Fibroblast of lung (primary cell): ENCODE measurements at regions not wholly inside any gene's neighbourhood (a gene's known extent, or its start where the extent isn't known, plus 50 kb on each side); places are given as distances from the start of the nearest gene placed in this dataset.
A peak's percentile ranks its signal among the peaks of the same experiment; 100 is the strongest.

Experiments used
- DNase-seq, 2 donors: peaks; one replicate each; pipeline versions ENCODE4 v3.0.0 to v3.0.0-alpha.2; 2010; ENCODE audit warnings: low read depth in 2 of 2
- H2AFZ ChIP-seq: 2 replicates; pipeline ENCODE4 v1.5.1; 2012; ENCODE audit warnings: low read length, control low read depth, inconsistent platforms
- H3K27ac ChIP-seq: 2 replicates; pipeline ENCODE4 v1.5.1; 2011; ENCODE audit warnings: low read length, control low read depth; ENCODE audit not compliant: insufficient read depth
- H3K27me3 ChIP-seq: 2 replicates; pipeline ENCODE4 v1.5.1; 2011; ENCODE audit warnings: mild to moderate bottlenecking, low read length; ENCODE audit not compliant: control insufficient read depth, insufficient read depth
- H3K36me3 ChIP-seq: 2 replicates; pipeline ENCODE4 v1.5.1; 2011; ENCODE audit warnings: low read length; ENCODE audit not compliant: control insufficient read depth, insufficient read depth
- H3K4me1 ChIP-seq: 2 replicates; pipeline ENCODE4 v1.5.1; 2011; ENCODE audit warnings: low read length; ENCODE audit not compliant: control insufficient read depth, insufficient read depth; ENCODE audit errors: extremely low read depth
- H3K4me2 ChIP-seq: 2 replicates; pipeline ENCODE4 v1.5.1; 2011; ENCODE audit warnings: low read length, control low read depth; ENCODE audit not compliant: insufficient read depth; ENCODE audit errors: extremely low read depth
- H3K4me3 ChIP-seq, 4 experiments: fragments of 200-600 bp in 1 of 4; sonication (generic) in 1 of 4; replicated peaks in 1 of 4; 2 replicates each; pipeline ENCODE4 v1.5.1; 2011 to 2016; ENCODE audit warnings: low read length in 4 of 4, low read depth in 3 of 4, mild to moderate bottlenecking in 3 of 4, control low read depth in 2 of 4, inconsistent platforms in 1 of 4, mixed read lengths in 1 of 4; ENCODE audit not compliant: insufficient read depth in 1 of 4; ENCODE audit errors: control extremely low read depth in 1 of 4
- H3K79me2 ChIP-seq: 2 replicates; pipeline ENCODE4 v1.5.1; 2012; ENCODE audit warnings: mild to moderate bottlenecking, low read length, inconsistent platforms; ENCODE audit not compliant: control insufficient read depth, insufficient read depth
- H3K9ac ChIP-seq: 2 replicates; pipeline ENCODE4 v1.5.1; 2011; ENCODE audit warnings: mild to moderate bottlenecking, low read length, control low read depth; ENCODE audit not compliant: insufficient read depth
- H3K9me3 ChIP-seq: 2 replicates; pipeline ENCODE4 v1.5.1; 2012; ENCODE audit warnings: low read depth, low read length; ENCODE audit not compliant: control insufficient read depth, insufficient read depth
- H4K20me1 ChIP-seq: 2 replicates; pipeline ENCODE4 v1.5.1; 2011; ENCODE audit warnings: low read length; ENCODE audit not compliant: control insufficient read depth, insufficient read depth; ENCODE audit errors: extremely low read depth
- EZH2 ChIP-seq: IDR thresholded peaks from 2 replicates; pipeline ENCODE4 v1.5.1; 2012; ENCODE audit warnings: low read length, control low read depth, mild to moderate bottlenecking; ENCODE audit errors: missing control alignments
- TF ChIP-seq, protein P1 (sequence below), 2 donors: IDR thresholded peaks in 1 of 2; conservative IDR thresholded peaks in 1 of 2; 1 replicate in 1 of 2; 2 replicates in 1 of 2; pipeline ENCODE4 v1.5.1; 2011 to 2012; ENCODE audit warnings: low read length in 2 of 2, control low read depth in 1 of 2, inconsistent platforms in 1 of 2, low read depth in 1 of 2, mild to moderate bottlenecking in 1 of 2

DNA sequence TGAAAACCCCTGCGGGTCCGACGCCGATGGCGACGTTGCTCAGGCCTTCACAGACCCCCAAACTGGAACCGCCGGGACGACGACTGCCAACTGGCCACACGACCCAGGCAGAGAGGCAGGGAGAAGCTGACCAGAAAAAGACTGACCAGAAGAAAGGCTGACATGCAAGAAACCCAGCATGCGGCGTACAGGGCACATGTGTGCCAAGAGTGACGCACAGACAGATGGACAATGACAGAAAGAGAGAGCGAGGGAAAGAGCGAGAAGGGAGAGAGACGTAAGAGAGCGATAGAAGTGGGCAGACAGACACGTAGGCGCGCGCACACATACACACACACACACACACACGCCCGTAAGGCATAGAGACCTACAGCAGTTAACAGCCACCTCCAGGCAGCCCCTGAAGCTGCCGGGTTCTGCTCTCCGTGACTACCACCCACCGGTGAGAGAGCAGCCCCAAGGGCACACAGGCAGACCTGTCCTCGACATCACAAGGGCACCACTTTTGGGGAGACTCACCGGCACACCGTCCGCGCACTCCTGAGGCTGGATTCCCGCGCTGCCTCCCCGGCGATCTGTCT lies 67.2 kb upstream of the ZNF527 start:
- no peaks in the 10 kb centered on the region for H3K79me2 ChIP-seq
- no peak overlapping the region for H3K9ac ChIP-seq
- no peaks in the 10 kb centered on the region for H3K36me3 ChIP-seq
- H3K4me1 ChIP-seq, result no peaks in the 10 kb centered on the region
- H3K4me2 ChIP-seq, result peak overlapping the region; percentile 13
- DNase-seq, result peak in 1 of 2 donors; percentile 4
- H3K9me3 ChIP-seq, result no peaks in the 10 kb centered on the region
- no peak overlapping the region for H3K27ac ChIP-seq
- peak overlapping the region in 3 of 4 experiments; percentile 7 to 54 (median 50) for H3K4me3 ChIP-seq
- H4K20me1 ChIP-seq, result no peaks in the 10 kb centered on the region
- H2AFZ ChIP-seq, result no peak overlapping the region
- TF ChIP-seq, protein P1, sequence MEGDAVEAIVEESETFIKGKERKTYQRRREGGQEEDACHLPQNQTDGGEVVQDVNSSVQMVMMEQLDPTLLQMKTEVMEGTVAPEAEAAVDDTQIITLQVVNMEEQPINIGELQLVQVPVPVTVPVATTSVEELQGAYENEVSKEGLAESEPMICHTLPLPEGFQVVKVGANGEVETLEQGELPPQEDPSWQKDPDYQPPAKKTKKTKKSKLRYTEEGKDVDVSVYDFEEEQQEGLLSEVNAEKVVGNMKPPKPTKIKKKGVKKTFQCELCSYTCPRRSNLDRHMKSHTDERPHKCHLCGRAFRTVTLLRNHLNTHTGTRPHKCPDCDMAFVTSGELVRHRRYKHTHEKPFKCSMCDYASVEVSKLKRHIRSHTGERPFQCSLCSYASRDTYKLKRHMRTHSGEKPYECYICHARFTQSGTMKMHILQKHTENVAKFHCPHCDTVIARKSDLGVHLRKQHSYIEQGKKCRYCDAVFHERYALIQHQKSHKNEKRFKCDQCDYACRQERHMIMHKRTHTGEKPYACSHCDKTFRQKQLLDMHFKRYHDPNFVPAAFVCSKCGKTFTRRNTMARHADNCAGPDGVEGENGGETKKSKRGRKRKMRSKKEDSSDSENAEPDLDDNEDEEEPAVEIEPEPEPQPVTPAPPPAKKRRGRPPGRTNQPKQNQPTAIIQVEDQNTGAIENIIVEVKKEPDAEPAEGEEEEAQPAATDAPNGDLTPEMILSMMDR (conservative IDR thresholded peaks at IDR 0.05 in 1 of 2, IDR thresholded peaks at IDR 0.05 in 1 of 2; ENCODE audit: low read depth in 1 of 2, low read length in 2 of 2), result no peak
- TF ChIP-seq EZH2, result no peak
- H3K27me3 ChIP-seq, result no peaks in the 10 kb centered on the region

DNA sequence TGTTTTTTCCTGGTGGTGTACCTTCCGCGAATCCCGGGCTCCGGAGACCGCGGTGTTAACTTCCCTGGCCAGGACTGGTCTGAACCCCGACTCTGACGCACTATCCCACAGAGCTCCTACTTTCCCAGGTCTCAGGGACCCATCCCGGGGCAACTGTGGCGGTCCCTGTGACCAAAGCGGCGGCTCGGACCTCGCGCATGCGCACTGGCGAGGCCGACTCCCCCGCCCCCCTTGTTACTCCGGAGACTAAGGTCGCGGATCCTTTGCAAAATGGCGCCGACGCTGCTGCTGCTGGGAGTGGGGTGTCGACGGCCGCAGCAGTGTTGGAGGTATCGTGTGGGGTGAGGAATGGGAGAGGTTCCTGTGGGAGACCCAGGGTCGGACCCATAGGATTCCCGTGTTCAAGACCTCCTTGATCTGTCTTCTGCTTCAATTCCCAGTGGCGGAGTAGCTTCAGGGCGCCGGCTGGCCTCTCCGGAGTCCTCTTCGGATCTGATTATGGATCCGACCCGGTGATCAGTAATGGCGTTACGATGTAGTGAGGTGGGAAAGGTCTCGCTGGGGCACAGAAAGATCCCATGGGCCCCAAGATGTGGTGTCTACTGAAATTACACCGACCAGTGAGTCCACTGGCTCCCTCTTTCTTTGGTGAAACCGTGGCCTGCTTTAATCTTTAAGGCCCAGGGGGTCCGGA lies 66.6 kb upstream of the ZNF527 start:
- no peaks in the 10 kb centered on the region for H3K36me3 ChIP-seq
- no peaks in the 10 kb centered on the region for H4K20me1 ChIP-seq
- H2AFZ ChIP-seq, result no peak overlapping the region
- no peaks in the 10 kb centered on the region for H3K27me3 ChIP-seq
- H3K4me2 ChIP-seq, result peak overlapping the region; percentile 13
- no peak for TF ChIP-seq EZH2
- TF ChIP-seq, protein P1 (conservative IDR thresholded peaks at IDR 0.05 in 1 of 2, IDR thresholded peaks at IDR 0.05 in 1 of 2; ENCODE audit: low read depth in 1 of 2, low read length in 2 of 2), result no peak
- H3K79me2 ChIP-seq, result no peaks in the 10 kb centered on the region
- peak overlapping the region in 3 of 4 experiments; percentile 7 to 54 (median 50) for H3K4me3 ChIP-seq
- H3K27ac ChIP-seq, result no peak overlapping the region
- DNase-seq, result peak in 1 of 2 donors; percentile 20
- no peaks in the 10 kb centered on the region for H3K9me3 ChIP-seq
- no peak overlapping the region for H3K9ac ChIP-seq
- no peaks in the 10 kb centered on the region for H3K4me1 ChIP-seq

DNA sequence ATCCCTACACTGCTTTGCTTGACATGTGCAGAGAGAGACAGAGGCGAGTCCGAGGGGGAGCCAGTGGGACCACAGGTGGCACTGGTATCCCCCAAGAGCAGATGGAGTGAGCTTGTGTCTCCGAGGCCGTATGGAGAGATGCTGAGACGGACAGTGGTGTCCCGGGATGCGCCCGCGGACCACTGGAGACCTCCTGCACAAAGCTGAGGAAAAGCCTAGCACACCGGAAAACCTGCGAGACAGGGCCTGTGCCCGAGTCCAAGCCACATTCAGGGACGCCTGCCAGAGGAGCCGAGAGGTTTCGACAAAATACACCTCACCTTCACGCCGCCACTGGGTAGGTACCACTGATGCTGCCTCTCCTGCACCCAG lies 66.0 kb upstream of the ZNF527 start:
- Histone ChIP-seq H2AFZ (no peak overlapping the region), H3K9ac (no peak overlapping the region), H3K27ac (no peak overlapping the region), H3K36me3 (no peaks in the 10 kb centered on the region), H3K4me2 (no peak overlapping the region), H3K4me1 (no peaks in the 10 kb centered on the region), H3K27me3 (no peaks in the 10 kb centered on the region), H4K20me1 (no peaks in the 10 kb centered on the region), H3K79me2 (no peaks in the 10 kb centered on the region), H3K9me3 (no peaks in the 10 kb centered on the region), H3K4me3 (no peak overlapping the region)
- no peak for DNase-seq
- TF ChIP-seq EZH2, result no peak
- TF ChIP-seq, protein P1 (conservative IDR thresholded peaks at IDR 0.05 in 1 of 2, IDR thresholded peaks at IDR 0.05 in 1 of 2; ENCODE audit: low read depth in 1 of 2, low read length in 2 of 2), result no peak
